ENCODE measurements at regions not wholly inside any gene's neighbourhood (a gene's known extent, or its start where the extent isn't known, plus 50 kb on each side); places are given as distances from the start of the nearest gene placed in this dataset.
"Not testable (repeated sequence)": the region's sequence is repeated elsewhere in the genome, so short reads cannot be mapped to it uniquely, and the experiment has no call there.

DNA sequence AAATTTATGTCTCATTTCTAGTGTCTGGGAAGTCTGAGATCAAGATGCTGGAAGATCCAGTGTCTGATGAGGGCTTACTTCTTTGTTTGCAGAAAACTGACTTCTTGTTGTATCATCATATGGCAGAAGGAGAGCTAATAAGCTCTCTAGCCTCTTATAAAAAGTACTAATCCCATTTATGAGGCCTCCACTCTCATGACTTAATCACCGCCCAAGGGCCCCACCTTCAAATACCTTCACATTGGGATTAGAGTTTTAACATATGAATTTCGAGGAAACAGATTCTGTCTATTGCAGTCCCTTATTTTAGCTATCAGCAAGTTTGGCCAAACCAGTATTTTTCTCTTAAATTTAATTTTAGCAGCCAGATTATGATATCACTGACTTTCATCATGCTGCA lies 150.2 kb upstream of the TMPRSS15 start:
- ATAC-seq (no peak), DNase-seq (ENCODE audit: low read depth, low spot score) (no peak)
- TF ChIP-seq, protein P1, sequence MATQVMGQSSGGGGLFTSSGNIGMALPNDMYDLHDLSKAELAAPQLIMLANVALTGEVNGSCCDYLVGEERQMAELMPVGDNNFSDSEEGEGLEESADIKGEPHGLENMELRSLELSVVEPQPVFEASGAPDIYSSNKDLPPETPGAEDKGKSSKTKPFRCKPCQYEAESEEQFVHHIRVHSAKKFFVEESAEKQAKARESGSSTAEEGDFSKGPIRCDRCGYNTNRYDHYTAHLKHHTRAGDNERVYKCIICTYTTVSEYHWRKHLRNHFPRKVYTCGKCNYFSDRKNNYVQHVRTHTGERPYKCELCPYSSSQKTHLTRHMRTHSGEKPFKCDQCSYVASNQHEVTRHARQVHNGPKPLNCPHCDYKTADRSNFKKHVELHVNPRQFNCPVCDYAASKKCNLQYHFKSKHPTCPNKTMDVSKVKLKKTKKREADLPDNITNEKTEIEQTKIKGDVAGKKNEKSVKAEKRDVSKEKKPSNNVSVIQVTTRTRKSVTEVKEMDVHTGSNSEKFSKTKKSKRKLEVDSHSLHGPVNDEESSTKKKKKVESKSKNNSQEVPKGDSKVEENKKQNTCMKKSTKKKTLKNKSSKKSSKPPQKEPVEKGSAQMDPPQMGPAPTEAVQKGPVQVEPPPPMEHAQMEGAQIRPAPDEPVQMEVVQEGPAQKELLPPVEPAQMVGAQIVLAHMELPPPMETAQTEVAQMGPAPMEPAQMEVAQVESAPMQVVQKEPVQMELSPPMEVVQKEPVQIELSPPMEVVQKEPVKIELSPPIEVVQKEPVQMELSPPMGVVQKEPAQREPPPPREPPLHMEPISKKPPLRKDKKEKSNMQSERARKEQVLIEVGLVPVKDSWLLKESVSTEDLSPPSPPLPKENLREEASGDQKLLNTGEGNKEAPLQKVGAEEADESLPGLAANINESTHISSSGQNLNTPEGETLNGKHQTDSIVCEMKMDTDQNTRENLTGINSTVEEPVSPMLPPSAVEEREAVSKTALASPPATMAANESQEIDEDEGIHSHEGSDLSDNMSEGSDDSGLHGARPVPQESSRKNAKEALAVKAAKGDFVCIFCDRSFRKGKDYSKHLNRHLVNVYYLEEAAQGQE (IDR thresholded peaks at IDR 0.05; ENCODE audit: insufficient read depth in 1 of 2, low read depth in 2 of 2, low read length in 1 of 2): no peak
- TF ChIP-seq TCF7L2 (IDR thresholded peaks at IDR 0.05; ENCODE audit: low read depth, low read length) (no peak), SIN3A (IDR thresholded peaks at IDR 0.05; ENCODE audit: borderline replicate concordance, insufficient read depth, low read depth, low read length) (no peak), POLR2AphosphoS5 (IDR thresholded peaks at IDR 0.05; ENCODE audit: low read depth, low read length) (no peak)
- TF ChIP-seq, protein P2, sequence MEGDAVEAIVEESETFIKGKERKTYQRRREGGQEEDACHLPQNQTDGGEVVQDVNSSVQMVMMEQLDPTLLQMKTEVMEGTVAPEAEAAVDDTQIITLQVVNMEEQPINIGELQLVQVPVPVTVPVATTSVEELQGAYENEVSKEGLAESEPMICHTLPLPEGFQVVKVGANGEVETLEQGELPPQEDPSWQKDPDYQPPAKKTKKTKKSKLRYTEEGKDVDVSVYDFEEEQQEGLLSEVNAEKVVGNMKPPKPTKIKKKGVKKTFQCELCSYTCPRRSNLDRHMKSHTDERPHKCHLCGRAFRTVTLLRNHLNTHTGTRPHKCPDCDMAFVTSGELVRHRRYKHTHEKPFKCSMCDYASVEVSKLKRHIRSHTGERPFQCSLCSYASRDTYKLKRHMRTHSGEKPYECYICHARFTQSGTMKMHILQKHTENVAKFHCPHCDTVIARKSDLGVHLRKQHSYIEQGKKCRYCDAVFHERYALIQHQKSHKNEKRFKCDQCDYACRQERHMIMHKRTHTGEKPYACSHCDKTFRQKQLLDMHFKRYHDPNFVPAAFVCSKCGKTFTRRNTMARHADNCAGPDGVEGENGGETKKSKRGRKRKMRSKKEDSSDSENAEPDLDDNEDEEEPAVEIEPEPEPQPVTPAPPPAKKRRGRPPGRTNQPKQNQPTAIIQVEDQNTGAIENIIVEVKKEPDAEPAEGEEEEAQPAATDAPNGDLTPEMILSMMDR (IDR thresholded peaks at IDR 0.05): no peak
- intact Hi-C loops (cut with micrococcal nuclease; ENCODE audit: unreplicated experiment) (no loop called here), in situ Hi-C loops (cut with HindIII; ENCODE audit: low pct_unique_long_range_greater_than_20kb, low sequenced_read_pairs) (no loop called here)
- no peak overlapping the region for H3K4me3 ChIP-seq (ENCODE audit: low read depth in 2 of 2, low read length in 2 of 2)
- no peaks in the 10 kb centered on the region for H3K9me3 ChIP-seq (ENCODE audit: control insufficient read depth, insufficient read depth, low read depth, low read length)
- no peak overlapping the region for H3K27ac ChIP-seq (ENCODE audit: low read length)
- no TSS peak for BruUV-seq (replicated peaks)
- H3K4me1 ChIP-seq (ENCODE audit: control insufficient read depth, insufficient read depth, low read length): no peaks in the 10 kb centered on the region
- no peaks in the 10 kb centered on the region for H3K36me3 ChIP-seq (ENCODE audit: control insufficient read depth, insufficient read depth, low read length)
- no peaks in the 10 kb centered on the region for H3K27me3 ChIP-seq (ENCODE audit: control insufficient read depth, insufficient read depth, low read length)
- ChIA-PET CTCF (no interaction called here), POLR2A (no interaction called here)

DNA sequence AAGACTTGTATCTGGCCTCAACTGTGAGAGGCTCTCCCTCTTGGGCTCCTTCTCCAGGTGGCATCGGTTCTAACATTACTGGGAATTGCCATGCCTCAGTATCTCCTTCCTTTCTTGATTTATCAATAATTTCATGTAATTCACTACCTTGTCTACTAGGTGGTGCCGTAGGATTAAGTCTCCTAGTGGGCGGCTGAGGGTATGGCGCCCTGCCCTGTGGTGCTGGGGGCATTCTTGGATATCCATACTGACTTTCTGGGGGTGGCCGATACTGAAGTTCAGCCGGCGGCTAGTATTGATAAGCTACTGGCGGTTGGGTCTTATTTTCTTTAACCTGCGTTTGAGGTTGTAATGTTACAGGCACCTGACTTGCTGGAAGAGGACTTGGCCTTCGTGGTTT lies 164.2 kb upstream of the TMPRSS15 start:
- H3K4me3 ChIP-seq (ENCODE audit: low read depth in 2 of 2, low read length in 2 of 2); H3K27me3 ChIP-seq (ENCODE audit: control insufficient read depth, insufficient read depth, low read length); ATAC-seq; POLR2A ChIA-PET; in situ Hi-C loops (cut with HindIII; ENCODE audit: low pct_unique_long_range_greater_than_20kb, low sequenced_read_pairs); H3K9me3 ChIP-seq (ENCODE audit: control insufficient read depth, insufficient read depth, low read depth, low read length); intact Hi-C loops (cut with micrococcal nuclease; ENCODE audit: unreplicated experiment); H3K27ac ChIP-seq (ENCODE audit: low read length); CTCF ChIA-PET; BruUV-seq (replicated peaks); DNase-seq (ENCODE audit: low read depth, low spot score); H3K36me3 ChIP-seq (ENCODE audit: control insufficient read depth, insufficient read depth, low read length); H3K4me1 ChIP-seq (ENCODE audit: control insufficient read depth, insufficient read depth, low read length): not testable (repeated sequence)

DNA sequence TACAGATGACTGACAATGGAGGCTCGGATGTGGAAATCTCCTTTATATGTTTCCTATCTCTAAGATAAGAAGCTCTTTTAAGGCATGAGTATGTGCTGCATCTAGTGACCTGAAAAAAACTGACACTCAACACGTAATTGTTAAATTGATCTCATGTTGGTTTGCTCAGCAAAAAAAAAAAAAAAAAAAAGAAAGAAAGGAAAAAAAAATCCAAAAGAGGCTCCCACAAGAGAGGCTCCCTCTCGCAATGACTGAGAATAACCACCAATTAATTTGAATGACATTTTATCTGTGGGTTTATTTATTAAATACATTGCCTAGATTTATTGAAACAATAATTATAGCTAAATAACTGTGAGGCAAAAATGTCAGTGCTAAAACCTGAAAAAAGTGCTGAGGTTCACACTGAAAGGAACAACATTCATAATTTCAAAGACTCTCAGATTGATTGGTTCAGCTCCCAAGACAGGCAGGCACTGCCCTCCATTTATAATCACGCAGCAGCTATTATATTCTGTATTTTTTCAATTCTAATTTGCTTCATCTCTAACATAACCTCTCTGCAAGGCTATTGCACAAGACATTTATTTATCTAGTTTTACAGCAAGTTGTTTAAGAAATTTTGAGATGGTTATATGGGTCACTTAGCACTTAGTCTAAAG lies 184.5 kb upstream of the TMPRSS15 start:
- DNase-seq (ENCODE audit: low read depth, low spot score): no peak
- no TSS peak for BruUV-seq (replicated peaks)
- intact Hi-C loops (cut with micrococcal nuclease; ENCODE audit: unreplicated experiment) (no loop called here), in situ Hi-C loops (cut with HindIII; ENCODE audit: low pct_unique_long_range_greater_than_20kb, low sequenced_read_pairs) (no loop called here)
- no peaks in the 10 kb centered on the region for H3K36me3 ChIP-seq (ENCODE audit: control insufficient read depth, insufficient read depth, low read length)
- H3K27ac ChIP-seq (ENCODE audit: low read length): no peak overlapping the region
- no peaks in the 10 kb centered on the region for H3K9me3 ChIP-seq (ENCODE audit: control insufficient read depth, insufficient read depth, low read depth, low read length)
- TF ChIP-seq POLR2AphosphoS5 (IDR thresholded peaks at IDR 0.05; ENCODE audit: low read depth, low read length) (no peak), TCF7L2 (IDR thresholded peaks at IDR 0.05; ENCODE audit: low read depth, low read length) (no peak), SIN3A (IDR thresholded peaks at IDR 0.05; ENCODE audit: borderline replicate concordance, insufficient read depth, low read depth, low read length) (no peak)
- TF ChIP-seq, protein P1 (IDR thresholded peaks at IDR 0.05; ENCODE audit: insufficient read depth in 1 of 2, low read depth in 2 of 2, low read length in 1 of 2): no peak
- TF ChIP-seq, protein P2 (IDR thresholded peaks at IDR 0.05): no peak
- no peak for ATAC-seq
- POLR2A ChIA-PET: no interaction called here
- no peaks in the 10 kb centered on the region for H3K4me1 ChIP-seq (ENCODE audit: control insufficient read depth, insufficient read depth, low read length)
- no peaks in the 10 kb centered on the region for H3K27me3 ChIP-seq (ENCODE audit: control insufficient read depth, insufficient read depth, low read length)
- CTCF ChIA-PET: no interaction called here
- no peak overlapping the region for H3K4me3 ChIP-seq (ENCODE audit: low read depth in 2 of 2, low read length in 2 of 2)
